CD4-positive, alpha-beta T cell treated with Interferon alpha-2 for 1 hour (primary cell): ENCODE measurements at regions not wholly inside any gene's neighbourhood (a gene's known extent, or its start where the extent isn't known, plus 50 kb on each side); places are given as distances from the start of the nearest gene placed in this dataset.

Experiments used
- DNase-seq, 2 donors: peaks; one replicate each; pipeline ENCODE4 v3.0.0-alpha.2; 2020 to 2022

DNA sequence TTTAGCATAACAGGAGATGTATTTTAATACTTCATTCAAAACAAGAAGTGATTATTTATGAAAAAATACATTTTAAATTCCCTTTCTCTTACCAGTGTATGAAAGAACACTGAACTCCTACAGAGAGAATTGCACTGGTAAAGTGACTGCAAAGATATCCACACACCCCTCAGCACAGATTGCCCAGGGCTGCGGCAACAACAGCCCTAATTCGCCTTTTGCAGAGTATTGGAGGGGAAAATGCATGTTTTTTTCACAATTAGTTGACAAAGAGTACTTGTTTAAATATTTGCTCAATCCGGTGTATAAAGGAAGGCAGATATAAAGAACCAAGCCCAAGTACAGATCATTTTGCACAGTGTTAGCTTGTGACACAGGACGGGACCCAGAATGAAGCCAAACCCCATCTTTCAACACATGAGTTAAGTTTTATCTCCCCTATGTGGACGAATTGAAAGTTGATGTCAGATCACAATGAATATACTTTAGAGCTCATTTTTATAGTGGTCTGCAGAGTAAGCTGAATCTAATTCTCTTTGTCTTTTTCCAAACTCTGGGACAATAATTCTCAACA, 551.4 kb upstream of the IGFBP7 start:
- DNase-seq: no peak

GRCh38 chr4:57658673-57659072, 548.5 kb upstream of the IGFBP7 start:
- no peak for DNase-seq

DNA sequence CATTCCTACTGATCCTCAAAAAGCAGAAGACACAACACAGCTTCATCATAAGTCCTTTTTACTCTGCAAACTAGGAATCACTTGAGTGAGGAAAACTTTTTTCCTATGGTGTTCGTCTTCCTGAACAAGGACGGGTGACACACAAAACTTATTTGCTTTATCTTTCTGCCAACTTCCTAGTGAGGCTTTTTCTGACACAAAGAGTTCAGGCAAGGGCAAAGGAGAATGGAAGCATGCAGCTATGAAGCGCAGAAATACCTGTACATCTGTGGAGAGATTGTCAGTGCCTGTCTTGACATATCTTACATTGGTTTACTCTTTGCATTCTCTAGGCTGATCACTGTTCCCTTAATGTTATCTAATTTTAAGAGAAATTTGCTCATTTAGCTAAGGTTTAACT, 548.0 kb upstream of the IGFBP7 start:
- no peak for DNase-seq

GRCh38 chr4:57655342-57655741, 545.2 kb upstream of the IGFBP7 start:
- no peak for DNase-seq

DNA sequence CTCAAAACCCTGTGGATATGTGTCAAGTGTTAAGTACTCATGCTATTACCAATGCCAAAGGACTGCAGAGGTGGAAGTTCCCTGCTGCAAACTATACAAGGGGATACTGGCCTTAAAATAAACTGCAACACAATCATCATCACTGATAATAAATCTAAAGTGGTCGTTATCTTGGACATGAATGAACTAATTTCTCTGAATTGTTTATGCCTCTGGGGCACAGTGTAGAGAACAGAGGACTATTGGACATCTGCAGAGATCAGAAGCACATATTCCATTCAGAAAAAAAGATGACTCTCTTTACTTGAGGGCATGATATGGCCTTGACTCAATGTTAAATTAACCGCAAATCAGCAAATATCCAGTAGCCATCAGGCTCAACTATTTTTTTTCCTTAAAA, 542.6 kb upstream of the IGFBP7 start:
- no peak for DNase-seq

GRCh38 chr4:57640391-57641100, 530.4 kb upstream of the IGFBP7 start:
- no peak for DNase-seq

DNA sequence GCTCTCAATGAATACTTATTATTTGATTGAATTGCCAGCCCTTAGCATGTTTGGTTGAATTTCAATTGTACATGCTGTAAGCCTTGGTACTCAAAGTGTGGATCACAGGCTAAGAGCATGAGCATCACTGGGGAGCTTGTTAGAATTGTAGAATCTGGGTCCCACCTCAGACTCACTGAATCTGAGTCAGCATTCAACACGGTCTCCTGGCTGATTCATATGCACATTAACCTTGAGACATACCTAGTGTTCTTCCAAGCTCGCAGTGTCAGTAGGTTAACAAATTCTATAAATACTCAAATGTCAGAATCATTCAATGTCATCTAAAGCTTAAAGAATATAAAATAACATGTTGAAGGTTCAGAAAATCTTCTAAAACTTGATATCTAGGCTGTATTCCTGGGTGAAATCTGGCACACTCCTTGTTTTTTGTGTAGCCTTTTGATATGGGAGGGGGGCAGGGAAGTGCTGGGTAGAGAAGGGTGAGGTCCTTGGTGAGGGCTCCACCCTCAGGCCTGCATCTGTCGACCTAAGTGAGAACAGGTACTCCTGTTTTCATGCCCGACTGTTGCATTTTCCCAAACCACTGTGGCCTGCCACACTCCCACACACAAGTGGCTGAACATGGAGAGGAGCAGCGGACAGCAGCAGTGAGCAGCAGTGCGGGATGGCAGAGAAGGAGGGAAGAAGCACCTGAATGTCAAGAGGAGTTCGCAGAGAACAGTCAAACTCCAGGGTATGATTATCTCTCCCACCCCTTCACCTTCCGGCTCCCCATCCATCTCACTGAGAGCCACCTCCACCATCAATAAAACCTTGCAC, 529.6 kb upstream of the IGFBP7 start:
- DNase-seq: no peak

DNA sequence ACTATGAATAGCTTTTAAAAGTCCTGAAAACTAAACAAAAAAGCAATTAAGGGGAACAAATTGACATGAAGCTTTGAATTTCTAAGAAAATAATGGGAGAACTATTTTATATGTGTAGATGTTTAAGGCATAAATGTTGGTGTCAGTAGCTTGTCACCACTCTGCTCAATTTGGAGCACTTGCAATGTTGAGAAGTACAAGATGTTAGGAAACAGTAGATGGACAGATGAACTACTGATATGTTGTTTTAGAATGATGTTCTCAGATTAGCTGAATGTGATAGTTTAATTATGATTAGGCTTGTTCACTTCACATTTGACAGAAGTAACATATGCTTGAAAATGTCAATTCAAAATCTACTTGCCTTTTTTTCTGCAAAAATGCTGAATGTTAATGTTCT, 525.7 kb upstream of the IGFBP7 start:
- DNase-seq: no peak

DNA sequence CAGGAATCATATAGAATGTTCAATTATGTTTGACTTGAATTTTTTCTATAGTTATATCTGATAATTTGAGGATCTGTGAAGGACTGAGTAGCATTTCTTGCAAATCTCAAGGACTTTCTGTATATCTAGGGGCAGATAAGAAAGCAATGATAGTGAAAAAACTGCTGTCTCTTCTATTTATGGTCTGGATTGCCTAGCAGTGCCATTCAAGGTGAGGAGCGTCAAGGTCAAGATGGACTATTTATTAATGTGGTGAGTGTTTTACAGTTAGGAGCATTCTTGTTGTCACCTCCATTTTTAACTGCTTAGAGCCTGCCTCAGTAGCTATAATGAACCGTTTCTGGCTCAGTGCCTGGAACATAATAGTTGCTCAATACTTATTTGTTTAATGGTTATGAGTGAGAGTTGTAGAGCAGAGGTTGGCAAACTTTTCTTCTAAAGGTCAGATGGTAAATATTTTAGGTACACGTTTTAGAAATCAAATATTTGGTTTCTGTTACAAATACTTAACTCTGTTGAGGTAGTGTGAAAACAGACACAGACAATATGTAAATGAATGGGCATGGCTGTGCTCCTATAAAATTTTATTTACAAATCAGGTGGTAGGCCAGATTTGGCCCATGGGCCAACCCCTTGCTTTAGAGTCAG, 523.2 kb upstream of the IGFBP7 start:
- DNase-seq: no peak

DNA sequence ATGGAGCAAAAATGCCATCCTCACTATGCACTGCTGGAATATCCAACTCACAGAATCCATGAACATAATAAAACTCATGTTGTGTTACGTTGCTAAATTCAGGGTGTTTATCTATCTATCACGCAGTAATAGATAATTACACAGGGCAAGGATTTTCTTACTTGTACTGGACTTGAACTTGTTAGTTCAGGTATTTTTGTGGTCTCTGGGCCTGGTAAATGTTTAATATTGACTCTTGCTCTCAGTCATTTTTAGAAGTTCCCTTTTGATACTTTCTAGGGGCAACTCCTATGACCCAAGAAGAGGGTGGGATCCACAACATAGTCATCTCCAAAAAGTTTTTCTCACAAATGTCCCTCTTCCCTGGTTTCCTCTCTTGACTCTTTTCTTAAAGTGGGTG, 522.4 kb upstream of the IGFBP7 start:
- DNase-seq: no peak

DNA sequence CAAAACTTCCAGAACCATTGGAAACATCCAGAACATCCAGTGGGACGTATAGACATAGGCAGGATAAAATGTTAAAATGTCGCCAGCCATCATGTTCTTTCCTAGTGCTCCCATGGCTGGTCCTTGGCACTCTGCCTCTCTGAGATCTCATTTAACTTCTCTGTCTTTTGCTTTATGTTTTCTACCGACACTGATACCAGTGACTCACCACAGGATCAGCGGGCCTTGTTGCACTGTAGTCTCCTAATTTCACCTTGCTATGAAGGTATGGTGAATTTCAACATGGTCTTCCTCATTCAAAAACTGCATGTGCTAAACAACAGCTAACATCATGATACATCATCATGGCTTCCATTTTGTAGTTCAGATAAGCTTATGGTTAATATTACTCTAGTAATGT, 521.0 kb upstream of the IGFBP7 start:
- DNase-seq: no peak

- no peak for DNase-seq
These were observed 517.8 kb upstream of the IGFBP7 start for GRCh38 chr4:57628004-57628403.

- no peak for DNase-seq
These were observed 504.2 kb upstream of the IGFBP7 start for GRCh38 chr4:57614257-57614932.

- no peak for DNase-seq
These were observed 502.1 kb upstream of the IGFBP7 start for GRCh38 chr4:57612279-57612678.

- no peak for DNase-seq
These were observed 497.5 kb upstream of the IGFBP7 start for GRCh38 chr4:57607566-57608180.

DNA sequence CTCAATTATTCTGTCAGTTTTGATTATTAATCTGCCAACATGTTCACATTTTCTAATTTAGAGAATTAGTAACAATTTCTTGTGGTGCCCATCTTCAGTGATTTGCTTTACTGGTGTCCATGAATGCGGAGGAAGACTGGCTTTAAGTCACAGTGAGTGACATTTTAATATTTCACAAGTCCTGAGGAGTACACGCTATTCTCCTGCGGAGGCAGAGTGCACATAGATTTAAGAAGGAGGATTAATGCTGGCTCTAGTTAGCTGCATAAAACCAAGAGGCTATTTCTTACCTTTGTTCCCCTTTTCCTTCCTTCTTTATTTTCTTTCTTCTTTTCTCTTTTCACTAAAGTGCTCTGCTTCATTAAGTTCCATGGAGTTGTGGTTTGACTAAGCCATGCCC, 495.2 kb upstream of the IGFBP7 start:
- no peak for DNase-seq

DNA sequence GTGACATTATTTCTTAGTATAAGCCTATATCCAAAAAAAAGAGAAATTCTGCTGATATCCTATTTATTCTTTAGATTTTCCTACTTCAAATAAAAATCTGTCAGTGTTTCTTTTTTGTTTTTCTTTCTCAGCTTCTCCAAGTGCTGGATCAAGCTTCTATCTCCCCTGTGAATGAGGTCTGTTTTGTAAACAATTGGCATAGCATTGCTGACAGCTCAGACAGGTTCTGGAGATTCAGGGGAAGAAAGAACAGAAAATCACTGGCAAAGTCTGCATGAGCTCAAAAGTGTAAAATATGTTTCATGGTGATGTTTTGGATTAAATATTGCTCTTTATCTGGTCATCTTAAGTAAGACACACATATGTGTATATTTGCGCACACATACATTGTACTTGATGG, 492.0 kb upstream of the IGFBP7 start:
- DNase-seq: no peak

DNA sequence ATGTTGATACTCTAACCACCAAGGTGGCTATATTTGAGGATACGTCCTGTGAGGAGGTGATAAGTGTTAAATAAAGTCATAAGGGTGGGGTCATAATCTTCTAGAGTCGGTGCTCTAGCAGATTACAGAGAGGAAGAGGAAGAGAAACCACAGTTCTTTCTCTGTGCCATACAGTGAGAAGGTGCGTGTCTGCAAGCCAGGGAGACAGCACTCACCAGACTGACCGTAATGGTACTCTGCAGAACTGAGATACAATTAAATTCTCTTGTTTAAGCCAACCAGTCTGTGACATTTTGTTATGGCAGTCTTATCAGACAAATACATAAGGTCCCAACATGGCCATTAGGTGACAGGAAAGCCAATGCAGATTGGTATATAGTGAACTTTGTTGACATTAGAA, 480.9 kb upstream of the IGFBP7 start:
- no peak for DNase-seq

DNA sequence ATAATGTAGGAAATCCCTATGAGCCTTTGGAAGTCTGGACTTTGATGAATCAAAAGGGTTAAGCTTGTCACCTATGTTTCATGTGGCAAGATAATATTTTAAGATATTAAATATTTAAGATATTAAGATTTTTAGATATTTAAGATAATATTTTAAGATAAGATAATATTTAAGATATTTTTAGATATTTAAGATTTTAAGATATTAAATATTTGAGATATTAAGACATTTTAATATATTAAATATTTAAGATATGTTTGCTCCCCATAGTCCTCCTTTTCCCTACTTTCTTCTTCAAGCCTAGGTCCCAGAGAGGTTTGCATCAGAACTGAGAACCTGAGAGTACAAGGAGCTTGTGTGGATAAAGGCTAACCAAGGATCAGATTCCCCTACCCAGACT, 478.4 kb upstream of the IGFBP7 start:
- no peak for DNase-seq

GRCh38 chr4:57580710-57581599, 470.8 kb upstream of the IGFBP7 start:
- DNase-seq: no peak

GRCh38 chr4:57575426-57575825, 465.2 kb upstream of the IGFBP7 start:
- no peak for DNase-seq
